C4-2B (cell line): ENCODE measurements at regions not wholly inside any gene's neighbourhood (a gene's known extent, or its start where the extent isn't known, plus 50 kb on each side); places are given as distances from the start of the nearest gene placed in this dataset.

ENCODE experiments used
- ZFX ChIP-seq: fragments of 450-650 bp; IDR thresholded peaks from 2 replicates; pipeline ENCODE4 v1.6.1; 2017
- TF ChIP-seq, protein P1 (sequence below): fragments of 450-650 bp; conservative IDR thresholded peaks from 2 replicates; pipeline ENCODE4 v1.5.1; 2017; ENCODE audit warnings: mild to moderate bottlenecking

DNA sequence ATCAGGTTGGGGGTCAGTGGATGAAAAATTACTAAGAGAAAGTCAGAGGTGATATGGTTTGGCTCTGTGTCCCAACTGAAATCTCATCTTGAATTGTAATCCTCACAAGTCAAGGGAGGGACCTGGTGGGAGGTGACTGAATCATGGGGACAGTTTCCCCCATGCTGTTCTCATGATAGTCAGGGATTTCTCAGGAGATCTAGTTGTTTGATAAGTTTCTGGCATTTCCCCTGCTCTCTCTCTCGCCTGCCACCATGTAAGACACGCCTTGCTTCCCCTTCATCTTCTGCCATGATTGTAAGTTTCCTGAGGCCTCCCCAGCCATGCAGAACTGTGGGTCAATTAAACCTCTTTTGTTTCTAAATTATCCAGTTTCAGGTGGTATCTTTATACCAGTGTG, 945.8 kb upstream of the CRIM1 start:
- TF ChIP-seq, protein P1, sequence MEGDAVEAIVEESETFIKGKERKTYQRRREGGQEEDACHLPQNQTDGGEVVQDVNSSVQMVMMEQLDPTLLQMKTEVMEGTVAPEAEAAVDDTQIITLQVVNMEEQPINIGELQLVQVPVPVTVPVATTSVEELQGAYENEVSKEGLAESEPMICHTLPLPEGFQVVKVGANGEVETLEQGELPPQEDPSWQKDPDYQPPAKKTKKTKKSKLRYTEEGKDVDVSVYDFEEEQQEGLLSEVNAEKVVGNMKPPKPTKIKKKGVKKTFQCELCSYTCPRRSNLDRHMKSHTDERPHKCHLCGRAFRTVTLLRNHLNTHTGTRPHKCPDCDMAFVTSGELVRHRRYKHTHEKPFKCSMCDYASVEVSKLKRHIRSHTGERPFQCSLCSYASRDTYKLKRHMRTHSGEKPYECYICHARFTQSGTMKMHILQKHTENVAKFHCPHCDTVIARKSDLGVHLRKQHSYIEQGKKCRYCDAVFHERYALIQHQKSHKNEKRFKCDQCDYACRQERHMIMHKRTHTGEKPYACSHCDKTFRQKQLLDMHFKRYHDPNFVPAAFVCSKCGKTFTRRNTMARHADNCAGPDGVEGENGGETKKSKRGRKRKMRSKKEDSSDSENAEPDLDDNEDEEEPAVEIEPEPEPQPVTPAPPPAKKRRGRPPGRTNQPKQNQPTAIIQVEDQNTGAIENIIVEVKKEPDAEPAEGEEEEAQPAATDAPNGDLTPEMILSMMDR: no peak
- no peak for TF ChIP-seq ZFX
